K562 (cell line): ENCODE measurements at regions not wholly inside any gene's neighbourhood (a gene's known extent, or its start where the extent isn't known, plus 50 kb on each side); places are given as distances from the start of the nearest gene placed in this dataset.

Source experiments
- ATAC-seq: fragments of 200-7000 bp; cut with Tn5 transposase; 3 replicates; pipeline ENCODE4 v1.9.1; 2020; ENCODE audit warnings: moderate library complexity
- BruUV-seq: library from RNA; stranded (reverse); fragments of 400-500 nt; replicated peaks from 2 replicates; lab custom pipeline; 2021; lab: Mats Ljungman, UMichigan
- CTCF ChIA-PET: fragments of 300-600 bp; formaldehyde crosslinking; extraction: SDS; loops from one replicate; lab custom pipeline; 2021; ENCODE audit warnings: low intra/inter-chr PET ratio; lab: Yijun Ruan, JAX
- POLR2A ChIA-PET: fragments of 300-600, 350-650 bp; sonication (Branson Sonifier 250); formaldehyde crosslinking; extraction: SDS; loops from one replicate; lab custom pipeline; 2021; ENCODE audit warnings: antibody characterized with exemption, inconsistent platforms; lab: Yijun Ruan, JAX
- DNase-seq, 4 experiments: peaks; one replicate each; pipeline versions ENCODE4 v3.0.0 to v3.0.0-alpha.2; 2011 to 2018; ENCODE audit warnings: low spot score in 3 of 4, mixed read lengths in 3 of 4; ENCODE audit errors: extremely low read depth in 1 of 4
- FAIRE-seq: peaks from 2 replicates; lab custom pipeline; 2011; peaks lifted over from hg19 to GRCh38; lab: Jason Lieb, UNC
- H2AFZ ChIP-seq: 2 replicates; pipeline ENCODE4 v1.6.0; 2011; ENCODE audit warnings: low read depth, low read length, control low read depth, inconsistent platforms
- H3K27ac ChIP-seq: fragments of 200-600 bp; 3 replicates; pipeline ENCODE4 v1.8.0; 2011; ENCODE audit warnings: low read depth, mild to moderate bottlenecking, control low read depth, inconsistent platforms, low read length, moderate library complexity, mixed read lengths; ENCODE audit errors: extremely low read depth
- H3K27me3 ChIP-seq, 2 experiments: fragments of 300-600 bp in 1 of 2; 2 replicates in 1 of 2; 3 replicates in 1 of 2; pipeline versions ENCODE4 v1.6.0 to v1.8.0; 2011; ENCODE audit warnings: inconsistent platforms in 2 of 2, low read length in 2 of 2, mild to moderate bottlenecking in 1 of 2, mixed read lengths in 1 of 2, moderate library complexity in 1 of 2; ENCODE audit not compliant: control insufficient read depth in 2 of 2, insufficient read depth in 2 of 2
- H3K36me3 ChIP-seq: fragments of 300-600 bp; 3 replicates; pipeline ENCODE4 v1.8.0; 2011; ENCODE audit warnings: mild to moderate bottlenecking, low read length, inconsistent platforms; ENCODE audit not compliant: control insufficient read depth, insufficient read depth
- H3K4me1 ChIP-seq, 2 experiments: fragments of 200-600 bp in 1 of 2; replicated peaks in 1 of 2; 2 replicates in 1 of 2; 3 replicates in 1 of 2; pipeline versions ENCODE4 v1.5.1 to v1.8.0; 2011; ENCODE audit warnings: inconsistent platforms in 2 of 2, low read length in 2 of 2, mild to moderate bottlenecking in 1 of 2, mixed read lengths in 1 of 2, moderate library complexity in 1 of 2; ENCODE audit not compliant: control insufficient read depth in 2 of 2, insufficient read depth in 2 of 2
- H3K4me2 ChIP-seq: 2 replicates; pipeline ENCODE4 v1.6.1; 2011; ENCODE audit warnings: low read length, control low read depth, inconsistent platforms, mixed read lengths; ENCODE audit not compliant: insufficient read depth
- H3K4me3 ChIP-seq: fragments of 200-600 bp; sonication (generic), shearing (Covaris generic); 2 replicates; pipeline ENCODE4 v1.5.1; 2016; ENCODE audit warnings: control low read depth, inconsistent platforms
- H3K79me2 ChIP-seq: fragments of 200-600 bp; 3 replicates; pipeline ENCODE4 v1.8.0; 2011; ENCODE audit warnings: low read length, inconsistent platforms; ENCODE audit not compliant: control insufficient read depth, insufficient read depth
- H3K9ac ChIP-seq, 2 experiments: 2 replicates each; pipeline versions ENCODE4 v1.6.0 to v1.6.1; 2011; ENCODE audit warnings: low read depth in 2 of 2, low read length in 2 of 2, control low read depth in 1 of 2, inconsistent platforms in 1 of 2, mild to moderate bottlenecking in 1 of 2, mixed read lengths in 1 of 2; ENCODE audit not compliant: insufficient read depth in 1 of 2
- H3K9me1 ChIP-seq: one replicate; pipeline ENCODE4 v1.6.0; 2011; ENCODE audit warnings: inconsistent platforms, mild to moderate bottlenecking, low read length, moderate library complexity; ENCODE audit not compliant: control insufficient read depth, insufficient read depth
- H3K9me3 ChIP-seq: replicated peaks from 2 replicates; pipeline ENCODE4 v1.5.1; 2011; ENCODE audit warnings: low read depth, low read length, inconsistent platforms; ENCODE audit not compliant: control insufficient read depth, insufficient read depth
- H4K20me1 ChIP-seq: replicated peaks from 2 replicates; pipeline ENCODE4 v1.6.1; 2011; ENCODE audit warnings: low read length, inconsistent platforms, mixed read lengths; ENCODE audit not compliant: control insufficient read depth, insufficient read depth
- CSDE1 ChIP-seq, 2 experiments: fragments of 450-650 bp; IDR thresholded peaks; 2 replicates each; pipeline ENCODE4 v1.6.1; 2016; ENCODE audit warnings: mild to moderate bottlenecking in 1 of 2
- FOXK1 ChIP-seq: sonication (generic); formaldehyde crosslinking; IDR thresholded peaks from 2 replicates; pipeline ENCODE4 v1.8.0; 2022; ENCODE audit warnings: missing genetic modification reagents, mild to moderate bottlenecking, borderline replicate concordance
- HEY1 ChIP-seq: fragments of 250-450 bp; sonication (Bioruptor Pico); IDR thresholded peaks from 2 replicates; pipeline ENCODE4 v1.5.0; 2020; ENCODE audit warnings: mild to moderate bottlenecking, moderate library complexity, borderline replicate concordance
- NR2C2 ChIP-seq, 2 experiments: fragments of 200-800 bp in 1 of 2; sonication (Bioruptor generic) in 1 of 2; sonication (generic) in 1 of 2; formaldehyde crosslinking in 1 of 2; IDR thresholded peaks; 2 replicates each; pipeline versions ENCODE4 v1.6.1 to v1.8.0; 2016 to 2022; ENCODE audit warnings: mild to moderate bottlenecking in 1 of 2, missing compliant biosample characterization in 1 of 2, missing genetic modification characterization in 1 of 2, missing genetic modification reagents in 1 of 2
- SIX5 ChIP-seq, 2 experiments: IDR thresholded peaks; 2 replicates each; pipeline ENCODE4 v1.6.1; 2011; ENCODE audit warnings: low read length in 2 of 2, borderline replicate concordance in 1 of 2, low read depth in 1 of 2, mild to moderate bottlenecking in 1 of 2, moderate library complexity in 1 of 2; ENCODE audit not compliant: insufficient read depth in 1 of 2
- SMARCE1 ChIP-seq: fragments of 450-650 bp; IDR thresholded peaks from 2 replicates; pipeline ENCODE4 v1.7.1; 2016; ENCODE audit warnings: mild to moderate bottlenecking
- TAF15 ChIP-seq: fragments of 200-400 bp; formaldehyde crosslinking; IDR thresholded peaks from 2 replicates; pipeline ENCODE4 v1.6.1; 2017; ENCODE audit warnings: mild to moderate bottlenecking, low read depth, low read length, moderate library complexity
- U2AF2 ChIP-seq: fragments of 200-400 bp; formaldehyde crosslinking; optimal IDR thresholded peaks from 2 replicates; pipeline ENCODE3; 2017; ENCODE audit warnings: low read depth, mild to moderate bottlenecking, low read length
- VEZF1 ChIP-seq: fragments of 200-800 bp; sonication (Bioruptor generic); IDR thresholded peaks from 2 replicates; pipeline ENCODE4 v1.6.1; 2017; ENCODE audit warnings: missing genetic modification characterization, missing compliant biosample characterization
- ZBTB5 ChIP-seq: fragments of 450-650 bp; IDR thresholded peaks from 2 replicates; pipeline ENCODE4 v1.6.1; 2017; ENCODE audit warnings: antibody characterized with exemption
- ZFX ChIP-seq: sonication (generic); formaldehyde crosslinking; IDR thresholded peaks from 2 replicates; pipeline ENCODE4 v1.8.0; 2022; ENCODE audit warnings: mild to moderate bottlenecking, missing genetic modification reagents, moderate library complexity
- ZNF239 ChIP-seq: fragments of 250-450 bp; sonication (Bioruptor Pico); IDR thresholded peaks from 2 replicates; pipeline ENCODE4 v1.4.0; 2020; ENCODE audit warnings: mild to moderate bottlenecking
- WGBS: fragments of 100-300 bp; shearing (Covaris generic); methylation state at CpG from one replicate; pipeline ENCODE4 v1.1.6; 2016; ENCODE audit warnings: low coverage, mixed read lengths; ENCODE audit not compliant: insufficient coverage; ENCODE audit errors: missing lambda C conversion rate; 5-methylcytosine and 5-hydroxymethylcytosine counted together
- in situ Hi-C: fragments of 300-500 bp; cut with MboI; formaldehyde crosslinking; loops from 4 replicates; pipeline ENCODE4 v1.15.0; 2018; ENCODE audit warnings: inconsistent platforms, mixed read lengths
- intact Hi-C: fragments of 100-400 bp; cut with micrococcal nuclease; formaldehyde crosslinking; loops from 2 replicates; pipeline ENCODE4 v1.14.2; 2022
- TF ChIP-seq, protein P1 (sequence below): fragments of 450-650 bp; IDR thresholded peaks from 2 replicates; pipeline ENCODE4 v1.6.1; 2017; ENCODE audit warnings: mild to moderate bottlenecking, moderate library complexity
- TF ChIP-seq, protein P2 (sequence below): fragments of 450-650 bp; formaldehyde crosslinking; IDR thresholded peaks from 2 replicates; pipeline ENCODE4 v1.4.0; 2020; ENCODE audit warnings: mild to moderate bottlenecking, moderate library complexity
- TF ChIP-seq, protein P3 (sequence below): fragments of 250-450 bp; sonication (Bioruptor Pico); IDR thresholded peaks from 2 replicates; pipeline ENCODE4 v1.4.0; 2020

DNA sequence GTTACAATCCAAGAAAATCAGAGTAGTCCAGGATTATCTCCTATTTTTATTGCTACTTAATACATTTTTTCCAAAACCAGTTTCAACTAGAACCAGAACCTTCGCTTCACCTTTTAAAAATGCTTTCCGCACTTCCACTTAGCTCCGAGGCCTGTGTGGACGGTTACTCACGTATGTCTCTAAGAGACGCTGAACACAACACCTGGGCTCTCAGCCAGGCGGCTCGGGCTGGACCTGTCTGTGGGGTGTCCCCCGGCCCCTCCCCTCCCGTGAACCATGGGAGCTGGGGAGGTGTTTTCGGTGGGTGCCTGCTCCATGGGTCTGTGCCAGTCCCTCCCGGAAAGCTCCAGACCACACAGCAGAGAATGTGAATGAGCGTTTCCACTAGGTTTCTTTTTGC, 223.8 kb downstream of the GLI2 start:
- no peak overlapping the region for H3K27ac ChIP-seq
- BruUV-seq: no TSS peak
- H3K9me3 ChIP-seq: no peaks in the 10 kb centered on the region
- in situ Hi-C loops: no loop called here
- FAIRE-seq (no peak), ATAC-seq (no peak), DNase-seq (no peak)
- peaks cover 3% of the 10 kb centered on the region; the same call in 1 of the 2 replicates for H4K20me1 ChIP-seq
- WGBS: 4% methylated on average over 12 of the region's 13 CpGs
- intact Hi-C loops: no loop called here
- no peak overlapping the region for H2AFZ ChIP-seq
- H3K4me2 ChIP-seq: no peak overlapping the region
- no peak overlapping the region for H3K9ac ChIP-seq
- no peaks in the 10 kb centered on the region; a peak in 1 of 5 replicates for H3K4me1 ChIP-seq
- ChIA-PET CTCF (no interaction called here), POLR2A (interaction anchor here (0.8 kb wide), 1 partner anchor 94 kb away, joined by 3 read pairs; no protein-coding TSS in a partner anchor)
- H3K79me2 ChIP-seq: no peaks in the 10 kb centered on the region
- no peaks in the 10 kb centered on the region for H3K36me3 ChIP-seq
- H3K9me1 ChIP-seq: no peaks in the 10 kb centered on the region
- H3K4me3 ChIP-seq: no peak overlapping the region
- H3K27me3 ChIP-seq: peaks cover 24 to 89% of the 10 kb centered on the region in 2 experiments; a peak in 4 of 5 replicates
- no peak for TF ChIP-seq ZNF239 (CRISPR knock-in tag)
- TF ChIP-seq, protein P1, sequence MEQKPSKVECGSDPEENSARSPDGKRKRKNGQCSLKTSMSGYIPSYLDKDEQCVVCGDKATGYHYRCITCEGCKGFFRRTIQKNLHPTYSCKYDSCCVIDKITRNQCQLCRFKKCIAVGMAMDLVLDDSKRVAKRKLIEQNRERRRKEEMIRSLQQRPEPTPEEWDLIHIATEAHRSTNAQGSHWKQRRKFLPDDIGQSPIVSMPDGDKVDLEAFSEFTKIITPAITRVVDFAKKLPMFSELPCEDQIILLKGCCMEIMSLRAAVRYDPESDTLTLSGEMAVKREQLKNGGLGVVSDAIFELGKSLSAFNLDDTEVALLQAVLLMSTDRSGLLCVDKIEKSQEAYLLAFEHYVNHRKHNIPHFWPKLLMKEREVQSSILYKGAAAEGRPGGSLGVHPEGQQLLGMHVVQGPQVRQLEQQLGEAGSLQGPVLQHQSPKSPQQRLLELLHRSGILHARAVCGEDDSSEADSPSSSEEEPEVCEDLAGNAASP: no peak
- no peak for TF ChIP-seq SIX5 (IDR thresholded peaks at IDR 0.05; ENCODE audit: borderline replicate concordance in 1 of 2, insufficient read depth in 1 of 2, low read depth in 1 of 2, low read length in 2 of 2)
- TF ChIP-seq, protein P2, sequence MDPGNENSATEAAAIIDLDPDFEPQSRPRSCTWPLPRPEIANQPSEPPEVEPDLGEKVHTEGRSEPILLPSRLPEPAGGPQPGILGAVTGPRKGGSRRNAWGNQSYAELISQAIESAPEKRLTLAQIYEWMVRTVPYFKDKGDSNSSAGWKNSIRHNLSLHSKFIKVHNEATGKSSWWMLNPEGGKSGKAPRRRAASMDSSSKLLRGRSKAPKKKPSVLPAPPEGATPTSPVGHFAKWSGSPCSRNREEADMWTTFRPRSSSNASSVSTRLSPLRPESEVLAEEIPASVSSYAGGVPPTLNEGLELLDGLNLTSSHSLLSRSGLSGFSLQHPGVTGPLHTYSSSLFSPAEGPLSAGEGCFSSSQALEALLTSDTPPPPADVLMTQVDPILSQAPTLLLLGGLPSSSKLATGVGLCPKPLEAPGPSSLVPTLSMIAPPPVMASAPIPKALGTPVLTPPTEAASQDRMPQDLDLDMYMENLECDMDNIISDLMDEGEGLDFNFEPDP (CRISPR knock-in tag): no peak
- no peak for TF ChIP-seq ZBTB5
- no peak for TF ChIP-seq NR2C2 (CRISPR knock-in tag; IDR thresholded peaks at IDR 0.05)
- no peak for TF ChIP-seq NR2C2 (tag; IDR thresholded peaks at IDR 0.05)
- TF ChIP-seq CSDE1 (IDR thresholded peaks at IDR 0.05): no peak
- no peak for TF ChIP-seq VEZF1 (CRISPR knock-in tag)
- no peak for TF ChIP-seq U2AF2
- TF ChIP-seq, protein P3, sequence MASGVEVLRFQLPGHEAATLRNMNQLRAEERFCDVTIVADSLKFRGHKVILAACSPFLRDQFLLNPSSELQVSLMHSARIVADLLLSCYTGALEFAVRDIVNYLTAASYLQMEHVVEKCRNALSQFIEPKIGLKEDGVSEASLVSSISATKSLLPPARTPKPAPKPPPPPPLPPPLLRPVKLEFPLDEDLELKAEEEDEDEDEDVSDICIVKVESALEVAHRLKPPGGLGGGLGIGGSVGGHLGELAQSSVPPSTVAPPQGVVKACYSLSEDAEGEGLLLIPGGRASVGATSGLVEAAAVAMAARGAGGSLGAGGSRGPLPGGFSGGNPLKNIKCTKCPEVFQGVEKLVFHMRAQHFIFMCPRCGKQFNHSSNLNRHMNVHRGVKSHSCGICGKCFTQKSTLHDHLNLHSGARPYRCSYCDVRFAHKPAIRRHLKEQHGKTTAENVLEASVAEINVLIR: no peak
- no peak for TF ChIP-seq FOXK1 (CRISPR knock-in tag)
- TF ChIP-seq HEY1 (CRISPR knock-in tag): no peak
- no peak for TF ChIP-seq SMARCE1
- no peak for TF ChIP-seq TAF15
- no peak for TF ChIP-seq ZFX (CRISPR knock-in tag)
